D341Med (cell line): ENCODE measurements at regions not wholly inside any gene's neighbourhood (a gene's known extent, or its start where the extent isn't known, plus 50 kb on each side); places are given as distances from the start of the nearest gene placed in this dataset.
"Not testable (repeated sequence)": the region's sequence is repeated elsewhere in the genome, so short reads cannot be mapped to it uniquely, and the experiment has no call there.

ENCODE experiments used
- DNase-seq: peaks from one replicate; pipeline ENCODE4 v3.0.0; 2012; ENCODE audit warnings: low spot score

- DNase-seq = no peak
Observed at GRCh38 chr18:10142056-10142455, 228.2 kb downstream of the VAPA start.

GRCh38 chr18:10142496-10143160 is 228.8 kb downstream of the VAPA start:
- no peak for DNase-seq

GRCh38 chr18:10143596-10143995 is 229.8 kb downstream of the VAPA start:
- DNase-seq = no peak

GRCh38 chr18:10145546-10145945 is 231.7 kb downstream of the VAPA start:
- DNase-seq = no peak

GRCh38 chr18:10147226-10147625 is 233.4 kb downstream of the VAPA start:
- no peak for DNase-seq

GRCh38 chr18:10147752-10148151 is 233.9 kb downstream of the VAPA start:
- DNase-seq = no peak

- DNase-seq = no peak
Observed at GRCh38 chr18:10148189-10148929, 234.5 kb downstream of the VAPA start.

- no peak for DNase-seq
Observed at GRCh38 chr18:10149768-10150556, 236.1 kb downstream of the VAPA start.

GRCh38 chr18:10150576-10150975 is 236.8 kb downstream of the VAPA start:
- DNase-seq = not testable (repeated sequence)

GRCh38 chr18:10152475-10152874 is 238.7 kb downstream of the VAPA start:
- no peak for DNase-seq

- no peak for DNase-seq
Observed at GRCh38 chr18:10153924-10154752, 240.3 kb downstream of the VAPA start.

- no peak for DNase-seq
Observed at GRCh38 chr18:10157706-10158105, 243.9 kb downstream of the VAPA start.

GRCh38 chr18:10160251-10160650 is 246.4 kb downstream of the VAPA start:
- no peak for DNase-seq

- DNase-seq = no peak
Observed at GRCh38 chr18:10161315-10161714, 247.5 kb downstream of the VAPA start.

GRCh38 chr18:10162340-10162739 is 248.5 kb downstream of the VAPA start:
- no peak for DNase-seq

- DNase-seq = no peak
Observed at GRCh38 chr18:10164271-10165071, 250.7 kb downstream of the VAPA start.

- DNase-seq = no peak
Observed at GRCh38 chr18:10166164-10166807, 252.5 kb downstream of the VAPA start.

- no peak for DNase-seq
Observed at GRCh38 chr18:10167759-10168158, 253.9 kb downstream of the VAPA start.

- no peak for DNase-seq
Observed at GRCh38 chr18:10168477-10168876, 254.7 kb downstream of the VAPA start.

GRCh38 chr18:10169064-10169562 is 255.3 kb downstream of the VAPA start:
- DNase-seq = no peak
